ENCODE measurements at regions not wholly inside any gene's neighbourhood (a gene's known extent, or its start where the extent isn't known, plus 50 kb on each side); places are given as distances from the start of the nearest gene placed in this dataset.

DNA sequence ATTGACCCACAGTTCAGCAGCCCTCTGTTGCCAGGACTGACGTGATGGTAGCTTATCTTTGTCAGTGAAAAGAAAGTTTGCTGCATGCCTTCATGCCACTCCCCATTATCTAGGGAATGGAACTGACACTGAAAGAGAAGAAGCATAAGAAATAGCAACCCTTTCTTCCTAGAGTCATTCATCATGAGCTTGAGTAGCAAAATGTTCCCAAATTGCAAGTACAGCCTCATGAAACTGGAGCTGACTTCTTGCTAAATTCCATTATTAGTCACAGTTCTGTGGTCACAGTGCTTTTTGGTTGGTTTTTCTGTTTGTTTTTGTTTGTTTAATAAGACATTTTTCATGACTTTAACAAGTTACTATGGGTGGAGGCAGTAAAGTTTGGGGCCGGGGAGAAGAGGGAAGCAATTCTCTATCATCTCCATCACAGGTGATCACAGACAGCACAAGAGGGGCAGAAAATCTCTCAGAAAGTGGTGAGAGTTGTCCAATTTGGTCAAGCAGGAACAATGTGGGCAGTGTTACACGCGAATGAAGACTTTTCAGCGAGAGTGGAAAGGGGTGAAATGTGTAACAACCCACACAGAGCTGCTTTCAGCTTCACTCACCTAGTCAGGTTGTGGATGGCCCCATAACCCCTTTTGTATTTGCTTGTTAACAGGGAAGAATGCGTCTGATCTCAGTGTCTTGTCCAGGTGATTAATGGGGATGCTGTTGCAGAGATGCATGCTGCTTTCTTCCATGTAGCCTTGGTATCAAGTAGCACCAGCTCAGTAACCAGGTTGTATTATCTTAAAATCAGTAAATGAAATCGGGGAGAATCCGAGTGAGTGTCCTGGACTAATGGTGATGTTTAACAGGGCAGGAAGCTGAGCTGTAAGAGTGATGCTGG is 440.4 kb downstream of the DMRT2 start:
- DNase-seq (ENCODE audit: low read depth in 2 of 2) = no peak

- no peak for DNase-seq (ENCODE audit: low read depth in 2 of 2)
These were observed 442.0 kb downstream of the DMRT2 start for GRCh38 chr9:1492156-1492555.

GRCh38 chr9:1495282-1496030 is 445.3 kb downstream of the DMRT2 start:
- DNase-seq (ENCODE audit: low read depth in 2 of 2) = no peak

- DNase-seq (ENCODE audit: low read depth in 2 of 2) = no peak
These were observed 455.3 kb downstream of the DMRT2 start for GRCh38 chr9:1505489-1505888.

- DNase-seq (ENCODE audit: low read depth in 2 of 2) = no peak
These were observed 460.6 kb downstream of the DMRT2 start for GRCh38 chr9:1510712-1511111.

- no peak for DNase-seq (ENCODE audit: low read depth in 2 of 2)
These were observed 462.9 kb downstream of the DMRT2 start for GRCh38 chr9:1513105-1513504.

GRCh38 chr9:1514250-1514649 is 464.1 kb downstream of the DMRT2 start:
- DNase-seq (ENCODE audit: low read depth in 2 of 2) = no peak

DNA sequence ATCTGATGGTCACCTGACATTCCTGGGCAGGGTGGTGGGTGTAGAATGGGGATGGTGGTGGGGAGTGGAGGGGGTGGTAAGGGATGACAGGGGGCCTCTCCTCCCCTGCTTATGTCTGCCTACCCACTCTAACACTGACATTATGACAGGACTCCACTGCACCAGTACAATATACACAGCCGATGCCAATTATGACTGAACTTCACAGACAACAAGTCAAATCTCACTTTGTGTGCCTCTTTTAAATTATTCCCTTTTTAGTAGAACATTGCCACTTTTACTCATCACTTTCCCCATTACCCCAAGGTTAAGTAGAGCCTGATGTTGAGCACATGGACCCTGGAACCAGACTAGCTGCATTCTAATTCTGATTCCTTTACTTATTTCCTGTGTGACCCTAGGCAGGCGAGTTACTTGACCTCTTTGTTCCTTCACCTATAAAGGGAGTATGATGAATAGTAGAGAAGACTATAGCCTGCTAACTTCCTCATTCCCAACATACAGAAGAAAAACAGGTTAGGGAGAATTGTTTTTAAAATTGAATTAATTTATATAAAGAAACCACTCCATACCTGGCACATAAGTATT is 464.7 kb downstream of the DMRT2 start:
- no peak for DNase-seq (ENCODE audit: low read depth in 2 of 2)

DNA sequence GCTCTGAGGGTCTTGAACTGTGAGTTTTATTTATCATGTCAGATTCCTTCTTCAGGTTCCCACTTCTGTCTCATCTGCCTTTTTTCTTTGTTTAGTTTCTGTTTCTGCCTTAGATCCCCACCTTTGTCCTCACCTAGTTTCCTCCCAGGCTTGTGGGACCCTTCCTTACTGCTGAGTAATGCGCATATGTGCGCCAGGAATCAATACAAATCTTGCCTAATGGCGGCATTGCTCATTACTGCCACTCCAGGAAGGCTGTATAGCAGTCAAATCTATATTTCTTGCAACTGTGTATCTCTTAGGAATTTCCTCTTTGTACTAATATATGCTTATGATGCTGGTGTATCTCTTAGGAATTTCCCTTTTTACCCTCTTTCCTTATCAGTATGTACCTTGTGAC is 465.4 kb downstream of the DMRT2 start:
- DNase-seq (ENCODE audit: low read depth in 2 of 2) = no peak

GRCh38 chr9:1521547-1521946 is 471.4 kb downstream of the DMRT2 start:
- DNase-seq (ENCODE audit: low read depth in 2 of 2) = no peak

DNA sequence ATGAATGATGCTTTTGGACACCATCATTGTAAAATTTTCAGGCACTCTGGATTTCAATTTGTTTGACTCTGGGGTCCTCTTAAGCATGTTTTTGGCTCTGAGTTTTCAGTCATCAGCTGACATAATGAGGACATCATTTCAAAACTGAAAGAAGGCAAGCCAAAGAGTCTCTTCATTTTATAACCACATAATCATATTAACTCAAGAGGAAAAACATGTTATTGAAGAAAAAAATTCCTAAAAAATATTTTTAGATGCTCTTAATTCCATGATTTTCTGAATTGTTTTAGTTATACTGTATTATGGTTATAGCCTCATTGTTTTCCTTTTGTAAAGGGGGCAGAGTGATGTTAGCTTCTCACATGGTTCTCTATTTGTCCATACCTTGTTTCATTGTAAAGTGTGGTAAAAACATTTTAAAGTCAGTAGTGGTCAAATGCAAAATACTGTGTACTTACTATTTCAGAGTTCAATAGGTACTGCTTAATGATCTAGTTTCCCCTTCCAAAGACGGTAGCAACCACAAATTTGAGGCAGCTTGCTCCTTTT is 472.1 kb downstream of the DMRT2 start:
- no peak for DNase-seq (ENCODE audit: low read depth in 2 of 2)

DNA sequence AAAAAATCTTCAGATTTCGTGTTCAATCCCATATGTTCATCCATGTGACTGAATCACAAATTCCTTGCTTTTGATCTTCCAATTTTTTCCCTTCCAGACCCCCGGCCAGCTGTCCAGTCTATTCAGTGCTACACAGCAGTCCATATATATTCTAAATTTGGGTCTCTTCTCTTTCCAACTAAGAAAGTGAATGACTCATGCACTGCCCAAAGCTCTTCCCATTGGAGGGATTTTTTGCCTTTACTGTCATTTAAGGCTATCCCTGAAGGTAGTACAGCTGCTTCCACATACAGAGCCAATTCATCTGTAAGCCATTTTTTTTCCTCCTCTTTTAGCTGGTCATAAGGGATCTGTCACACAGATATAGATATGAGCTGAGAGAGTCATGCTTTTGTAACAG is 478.3 kb downstream of the DMRT2 start:
- no peak for DNase-seq (ENCODE audit: low read depth in 2 of 2)

GRCh38 chr9:1530696-1531095 is 480.5 kb downstream of the DMRT2 start:
- no peak for DNase-seq (ENCODE audit: low read depth in 2 of 2)

DNA sequence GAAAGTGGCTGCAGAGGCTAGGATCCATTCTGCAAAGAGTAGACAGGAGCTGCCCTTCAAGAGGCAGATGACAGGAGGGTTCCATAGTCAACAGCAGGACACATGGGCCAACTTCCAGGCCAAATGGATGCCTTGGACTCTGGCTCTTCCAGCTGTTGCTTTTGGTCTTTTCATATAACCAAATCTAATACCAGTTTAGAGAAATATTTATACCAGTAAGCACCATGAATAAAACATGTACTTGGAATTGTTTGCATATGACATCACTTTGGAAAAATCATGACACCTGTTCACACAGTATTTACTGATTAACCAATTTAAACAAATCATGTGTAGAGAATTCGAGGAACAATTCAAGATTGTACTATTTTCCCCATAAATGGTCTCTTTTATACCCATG is 481.3 kb downstream of the DMRT2 start:
- DNase-seq (ENCODE audit: low read depth in 2 of 2) = no peak

GRCh38 chr9:1532171-1532570 is 482.0 kb downstream of the DMRT2 start:
- no peak for DNase-seq (ENCODE audit: low read depth in 2 of 2)

GRCh38 chr9:1535051-1535450 is 480.1 kb upstream of the SMARCA2 start:
- no peak for DNase-seq (ENCODE audit: low read depth in 2 of 2)

DNA sequence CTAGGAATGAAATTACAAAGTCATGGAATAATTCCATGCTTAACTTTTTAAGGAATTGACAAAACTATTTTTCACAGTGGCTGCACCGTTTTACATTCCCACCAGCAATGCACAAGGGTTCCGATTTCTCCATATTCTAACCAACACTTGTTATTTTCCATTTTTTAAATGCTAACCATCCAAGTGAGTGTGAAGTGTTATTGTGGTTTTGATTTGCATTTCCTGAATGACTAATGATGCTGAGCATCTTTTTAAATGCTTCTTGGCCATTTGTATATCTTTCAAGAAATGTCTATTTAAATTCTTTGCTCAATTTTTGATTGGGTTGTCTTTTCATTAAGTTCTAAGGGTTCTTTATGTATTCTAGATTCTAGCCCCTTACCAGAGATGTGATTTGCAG is 479.5 kb upstream of the SMARCA2 start:
- DNase-seq (ENCODE audit: low read depth in 2 of 2) = no peak

DNA sequence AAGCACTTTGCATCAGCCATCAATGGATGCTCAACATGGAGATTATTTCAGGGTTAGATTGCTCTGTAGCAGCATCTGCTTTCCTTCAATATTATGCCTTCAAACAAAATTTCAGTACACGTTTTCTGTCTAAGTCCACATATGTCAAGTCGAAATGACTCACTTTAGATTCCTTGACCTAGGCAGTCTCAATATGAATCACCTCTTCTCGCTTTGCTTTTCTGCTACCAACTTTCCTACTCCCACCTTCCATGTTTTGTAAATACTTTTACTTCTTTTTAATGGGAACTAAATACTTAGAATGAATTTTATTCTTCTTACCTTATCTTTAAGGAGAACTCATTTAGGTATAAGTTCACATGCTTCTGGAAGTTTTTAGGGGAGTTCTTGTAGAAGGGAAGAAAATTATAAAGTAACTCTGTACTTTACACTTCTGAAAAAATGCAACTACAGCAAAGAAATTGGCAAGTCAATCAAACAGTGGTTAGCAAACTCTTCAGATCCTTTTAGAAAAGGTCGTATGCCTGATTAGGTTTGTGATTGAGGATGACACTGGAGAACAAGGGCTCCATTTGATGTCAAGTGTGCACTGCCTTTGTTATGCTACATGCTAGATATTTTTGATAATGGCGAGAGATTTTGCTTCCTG is 478.5 kb upstream of the SMARCA2 start:
- DNase-seq (ENCODE audit: low read depth in 2 of 2) = no peak

GRCh38 chr9:1538301-1538700 is 476.8 kb upstream of the SMARCA2 start:
- no peak for DNase-seq (ENCODE audit: low read depth in 2 of 2)

DNA sequence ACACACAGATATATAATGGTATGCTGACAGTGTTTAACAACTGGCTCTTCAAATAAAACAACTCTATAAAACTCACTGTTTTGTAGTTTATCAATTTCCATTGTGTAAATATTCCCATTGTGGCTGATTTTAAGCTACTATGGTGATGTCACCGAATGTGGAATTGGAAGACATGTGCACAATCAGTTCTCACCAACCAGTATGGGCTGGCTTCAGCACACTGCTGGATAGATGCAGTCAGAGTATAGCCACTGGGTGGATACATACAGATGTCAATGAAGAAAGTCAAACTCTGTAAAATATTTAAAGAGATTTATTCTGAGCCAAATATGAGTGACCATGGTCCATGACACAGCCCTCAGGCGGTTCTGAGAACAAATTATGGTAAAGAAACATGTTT is 475.9 kb upstream of the SMARCA2 start:
- DNase-seq (ENCODE audit: low read depth in 2 of 2) = no peak

DNA sequence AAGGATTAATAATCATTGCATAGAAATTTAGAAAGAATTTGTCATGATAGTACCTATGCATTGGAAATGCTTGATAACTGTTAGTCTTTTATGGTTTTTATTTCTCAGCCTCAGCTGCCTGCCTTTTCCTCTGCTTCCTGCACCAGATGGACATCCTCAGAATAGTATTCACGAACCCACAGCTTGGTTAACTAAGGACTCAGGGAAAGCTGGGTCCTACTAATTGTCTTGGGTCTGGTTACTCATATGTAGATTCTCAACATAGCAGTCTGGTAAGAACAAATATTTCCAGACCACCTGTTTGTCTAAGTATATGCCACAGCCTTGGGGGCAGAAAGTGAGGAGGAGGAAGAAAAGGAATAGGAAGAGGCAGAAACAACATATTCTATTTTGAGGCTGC is 464.5 kb upstream of the SMARCA2 start:
- DNase-seq (ENCODE audit: low read depth in 2 of 2) = no peak
